ENCODE measurements at regions not wholly inside any gene's neighbourhood (a gene's known extent, or its start where the extent isn't known, plus 50 kb on each side); places are given as distances from the start of the nearest gene placed in this dataset.

DNA sequence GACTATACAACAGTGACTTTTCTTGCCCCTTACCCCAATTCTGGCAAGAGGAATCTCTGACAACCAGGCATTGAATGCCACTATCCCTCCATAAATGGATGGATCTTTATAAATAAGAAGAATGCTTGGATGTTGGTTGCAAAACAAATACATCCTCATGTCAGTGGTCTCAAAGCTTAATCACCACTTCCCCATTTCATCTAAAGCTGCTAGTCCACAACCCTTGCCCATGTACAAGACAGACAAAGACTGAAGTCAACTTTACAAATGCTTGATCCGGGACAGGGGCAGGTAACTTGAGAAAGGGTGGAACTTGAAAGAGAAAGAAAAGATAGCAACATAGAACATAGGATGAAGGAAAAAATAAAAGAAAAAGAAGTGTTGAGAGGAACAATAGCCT, 540.5 kb upstream of the NOX3 start:
- H3K4me3 ChIP-seq (ENCODE audit: low read length): no peak overlapping the region
- H4K20me1 ChIP-seq (ENCODE audit: insufficient read depth): no peaks in the 10 kb centered on the region
- H3K27ac ChIP-seq (ENCODE audit: low read length): no peak overlapping the region
- H3K79me2 ChIP-seq (replicated peaks; ENCODE audit: insufficient read depth, low read length): no peaks in the 10 kb centered on the region
- no peaks in the 10 kb centered on the region for H3K9me2 ChIP-seq (ENCODE audit: insufficient read depth, low read length)
- H3F3A ChIP-seq (ENCODE audit: insufficient read depth, low read length, poor library complexity, severe bottlenecking): no peaks in the 10 kb centered on the region
- no peak overlapping the region for H3K9ac ChIP-seq (ENCODE audit: low read length)
- no peak overlapping the region for H3K4me2 ChIP-seq (ENCODE audit: low read length)
- no peaks in the 10 kb centered on the region for H3K27me3 ChIP-seq (ENCODE audit: insufficient read depth, low read depth, low read length)
- no peaks in the 10 kb centered on the region for H3K36me3 ChIP-seq (ENCODE audit: insufficient read depth, low read length)
- H2AFZ ChIP-seq (ENCODE audit: low read depth, low read length): no peak overlapping the region
- H3K9me3 ChIP-seq (ENCODE audit: low read length): no peaks in the 10 kb centered on the region
- TF ChIP-seq EP300 (conservative IDR thresholded peaks at IDR 0.05; ENCODE audit: poor library complexity, severe bottlenecking) (no peak), RAD21 (conservative IDR thresholded peaks at IDR 0.05) (no peak), EZH2 (IDR thresholded peaks at IDR 0.05; ENCODE audit: borderline replicate concordance, insufficient read depth, low read length, poor library complexity, severe bottlenecking) (no peak), SMC3 (conservative IDR thresholded peaks at IDR 0.05; ENCODE audit: poor library complexity) (no peak), TAF1 (IDR thresholded peaks at IDR 0.05; ENCODE audit: low read depth) (no peak), POLR2AphosphoS5 (IDR thresholded peaks at IDR 0.05) (no peak), MXI1 (conservative IDR thresholded peaks at IDR 0.05; ENCODE audit: poor library complexity, severe bottlenecking) (no peak)
- TF ChIP-seq, protein P1, sequence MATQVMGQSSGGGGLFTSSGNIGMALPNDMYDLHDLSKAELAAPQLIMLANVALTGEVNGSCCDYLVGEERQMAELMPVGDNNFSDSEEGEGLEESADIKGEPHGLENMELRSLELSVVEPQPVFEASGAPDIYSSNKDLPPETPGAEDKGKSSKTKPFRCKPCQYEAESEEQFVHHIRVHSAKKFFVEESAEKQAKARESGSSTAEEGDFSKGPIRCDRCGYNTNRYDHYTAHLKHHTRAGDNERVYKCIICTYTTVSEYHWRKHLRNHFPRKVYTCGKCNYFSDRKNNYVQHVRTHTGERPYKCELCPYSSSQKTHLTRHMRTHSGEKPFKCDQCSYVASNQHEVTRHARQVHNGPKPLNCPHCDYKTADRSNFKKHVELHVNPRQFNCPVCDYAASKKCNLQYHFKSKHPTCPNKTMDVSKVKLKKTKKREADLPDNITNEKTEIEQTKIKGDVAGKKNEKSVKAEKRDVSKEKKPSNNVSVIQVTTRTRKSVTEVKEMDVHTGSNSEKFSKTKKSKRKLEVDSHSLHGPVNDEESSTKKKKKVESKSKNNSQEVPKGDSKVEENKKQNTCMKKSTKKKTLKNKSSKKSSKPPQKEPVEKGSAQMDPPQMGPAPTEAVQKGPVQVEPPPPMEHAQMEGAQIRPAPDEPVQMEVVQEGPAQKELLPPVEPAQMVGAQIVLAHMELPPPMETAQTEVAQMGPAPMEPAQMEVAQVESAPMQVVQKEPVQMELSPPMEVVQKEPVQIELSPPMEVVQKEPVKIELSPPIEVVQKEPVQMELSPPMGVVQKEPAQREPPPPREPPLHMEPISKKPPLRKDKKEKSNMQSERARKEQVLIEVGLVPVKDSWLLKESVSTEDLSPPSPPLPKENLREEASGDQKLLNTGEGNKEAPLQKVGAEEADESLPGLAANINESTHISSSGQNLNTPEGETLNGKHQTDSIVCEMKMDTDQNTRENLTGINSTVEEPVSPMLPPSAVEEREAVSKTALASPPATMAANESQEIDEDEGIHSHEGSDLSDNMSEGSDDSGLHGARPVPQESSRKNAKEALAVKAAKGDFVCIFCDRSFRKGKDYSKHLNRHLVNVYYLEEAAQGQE (IDR thresholded peaks at IDR 0.05; ENCODE audit: borderline replicate concordance): no peak
- TF ChIP-seq, protein P2, sequence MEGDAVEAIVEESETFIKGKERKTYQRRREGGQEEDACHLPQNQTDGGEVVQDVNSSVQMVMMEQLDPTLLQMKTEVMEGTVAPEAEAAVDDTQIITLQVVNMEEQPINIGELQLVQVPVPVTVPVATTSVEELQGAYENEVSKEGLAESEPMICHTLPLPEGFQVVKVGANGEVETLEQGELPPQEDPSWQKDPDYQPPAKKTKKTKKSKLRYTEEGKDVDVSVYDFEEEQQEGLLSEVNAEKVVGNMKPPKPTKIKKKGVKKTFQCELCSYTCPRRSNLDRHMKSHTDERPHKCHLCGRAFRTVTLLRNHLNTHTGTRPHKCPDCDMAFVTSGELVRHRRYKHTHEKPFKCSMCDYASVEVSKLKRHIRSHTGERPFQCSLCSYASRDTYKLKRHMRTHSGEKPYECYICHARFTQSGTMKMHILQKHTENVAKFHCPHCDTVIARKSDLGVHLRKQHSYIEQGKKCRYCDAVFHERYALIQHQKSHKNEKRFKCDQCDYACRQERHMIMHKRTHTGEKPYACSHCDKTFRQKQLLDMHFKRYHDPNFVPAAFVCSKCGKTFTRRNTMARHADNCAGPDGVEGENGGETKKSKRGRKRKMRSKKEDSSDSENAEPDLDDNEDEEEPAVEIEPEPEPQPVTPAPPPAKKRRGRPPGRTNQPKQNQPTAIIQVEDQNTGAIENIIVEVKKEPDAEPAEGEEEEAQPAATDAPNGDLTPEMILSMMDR (IDR thresholded peaks at IDR 0.05; ENCODE audit: poor library complexity, severe bottlenecking): no peak

DNA sequence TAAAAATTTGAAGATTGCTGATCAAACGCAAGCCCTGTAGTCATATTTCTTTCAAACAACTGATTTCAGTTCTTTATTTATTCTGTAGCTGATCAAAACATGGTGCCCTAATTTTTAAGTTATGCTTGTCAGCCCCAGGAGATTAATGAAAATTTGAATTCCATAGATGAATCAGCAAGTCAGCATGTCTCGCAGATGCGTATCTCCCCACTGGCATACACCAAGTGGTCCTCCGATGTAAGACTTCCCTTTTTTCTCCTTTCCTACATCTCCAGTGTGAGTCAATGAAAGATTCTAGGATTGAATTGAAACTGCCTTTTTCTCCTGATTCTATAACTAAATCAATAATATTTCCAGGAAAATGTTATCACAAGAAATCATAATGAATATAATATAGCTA, 539.6 kb upstream of the NOX3 start:
- TF ChIP-seq RAD21 (conservative IDR thresholded peaks at IDR 0.05): no peak
- no peak for TF ChIP-seq EP300 (conservative IDR thresholded peaks at IDR 0.05; ENCODE audit: poor library complexity, severe bottlenecking)
- TF ChIP-seq TAF1 (IDR thresholded peaks at IDR 0.05; ENCODE audit: low read depth): no peak
- no peak for TF ChIP-seq EZH2 (IDR thresholded peaks at IDR 0.05; ENCODE audit: borderline replicate concordance, insufficient read depth, low read length, poor library complexity, severe bottlenecking)
- no peaks in the 10 kb centered on the region for H3K27me3 ChIP-seq (ENCODE audit: insufficient read depth, low read depth, low read length)
- no peaks in the 10 kb centered on the region for H3K9me2 ChIP-seq (ENCODE audit: insufficient read depth, low read length)
- no peaks in the 10 kb centered on the region for H3K9me3 ChIP-seq (ENCODE audit: low read length)
- no peaks in the 10 kb centered on the region for H4K20me1 ChIP-seq (ENCODE audit: insufficient read depth)
- H3F3A ChIP-seq (ENCODE audit: insufficient read depth, low read length, poor library complexity, severe bottlenecking): no peaks in the 10 kb centered on the region
- no peak overlapping the region for H3K9ac ChIP-seq (ENCODE audit: low read length)
- no peaks in the 10 kb centered on the region for H3K79me2 ChIP-seq (replicated peaks; ENCODE audit: insufficient read depth, low read length)
- no peak overlapping the region for H3K27ac ChIP-seq (ENCODE audit: low read length)
- H2AFZ ChIP-seq (ENCODE audit: low read depth, low read length): no peak overlapping the region
- no peak overlapping the region for H3K4me2 ChIP-seq (ENCODE audit: low read length)
- H3K4me3 ChIP-seq (ENCODE audit: low read length): no peak overlapping the region
- no peaks in the 10 kb centered on the region for H3K36me3 ChIP-seq (ENCODE audit: insufficient read depth, low read length)

All from neural cell (in vitro differentiated cells).